ENCODE measurements at regions not wholly inside any gene's neighbourhood (a gene's known extent, or its start where the extent isn't known, plus 50 kb on each side); places are given as distances from the start of the nearest gene placed in this dataset.
A peak's percentile ranks its signal among the peaks of the same experiment; 100 is the strongest.
"Not testable (repeated sequence)": the region's sequence is repeated elsewhere in the genome, so short reads cannot be mapped to it uniquely, and the experiment has no call there.

DNA sequence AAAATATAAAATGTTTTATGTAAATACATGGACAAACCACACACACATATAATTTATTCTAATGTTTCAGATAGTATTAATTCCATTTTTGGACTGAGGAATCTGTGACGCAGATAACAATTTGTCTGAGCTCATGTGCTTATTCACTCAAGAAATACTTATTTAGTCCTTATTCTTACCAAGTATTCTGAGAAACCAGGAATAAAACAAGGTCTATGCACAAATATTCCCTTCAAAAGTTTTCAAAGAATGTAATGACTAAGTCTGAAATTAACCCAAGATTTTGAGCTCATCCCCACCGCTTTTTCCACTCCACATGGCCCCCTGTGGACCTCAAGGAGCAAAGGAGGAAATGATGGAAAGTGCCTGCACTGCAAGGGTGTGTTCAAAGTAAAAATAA, 1022.3 kb downstream of the EFNA5 start:
- no peak for DNase-seq (ENCODE audit: low read depth in 4 of 4, low spot score in 3 of 4)

DNA sequence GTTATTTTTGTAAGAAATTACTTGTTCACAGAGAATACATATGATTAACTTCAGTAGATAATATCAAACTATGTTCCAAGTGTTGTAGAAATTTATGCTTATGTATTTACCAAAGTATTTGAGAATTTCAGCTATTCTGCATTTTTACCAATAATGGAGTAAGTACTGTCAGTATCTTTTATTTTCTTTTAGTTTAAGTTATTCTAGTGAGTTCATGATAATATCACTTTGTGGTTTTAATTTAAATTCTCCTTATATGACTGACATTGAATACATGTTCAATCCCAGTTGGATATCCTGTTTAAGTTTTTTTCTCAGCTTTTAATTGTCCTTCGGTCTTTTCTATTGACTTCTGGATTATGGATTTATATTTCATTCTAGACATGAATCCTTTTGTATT, 1024.6 kb downstream of the EFNA5 start:
- no peak for DNase-seq (ENCODE audit: low read depth in 4 of 4, low spot score in 3 of 4)

DNA sequence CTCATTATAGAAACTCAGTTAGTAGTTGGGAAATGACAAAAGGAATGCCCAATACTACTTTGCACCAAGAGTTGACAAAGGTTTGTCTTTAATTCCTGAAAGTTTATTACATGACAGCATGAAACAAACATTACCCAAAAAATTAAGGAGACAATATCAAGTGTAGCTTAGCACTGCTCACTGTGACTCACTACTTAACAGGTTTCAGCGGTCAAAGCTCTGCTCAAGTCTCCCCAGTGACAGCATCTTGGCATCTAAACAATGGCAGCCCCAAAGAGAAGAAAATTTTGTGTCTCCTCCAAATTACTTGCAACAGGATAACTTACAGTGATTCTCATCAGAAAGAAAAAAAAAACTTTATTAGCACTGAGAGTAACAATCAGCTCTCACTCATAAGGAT, 1030.2 kb downstream of the EFNA5 start:
- DNase-seq (ENCODE audit: low read depth in 4 of 4, low spot score in 3 of 4) = no peak

DNA sequence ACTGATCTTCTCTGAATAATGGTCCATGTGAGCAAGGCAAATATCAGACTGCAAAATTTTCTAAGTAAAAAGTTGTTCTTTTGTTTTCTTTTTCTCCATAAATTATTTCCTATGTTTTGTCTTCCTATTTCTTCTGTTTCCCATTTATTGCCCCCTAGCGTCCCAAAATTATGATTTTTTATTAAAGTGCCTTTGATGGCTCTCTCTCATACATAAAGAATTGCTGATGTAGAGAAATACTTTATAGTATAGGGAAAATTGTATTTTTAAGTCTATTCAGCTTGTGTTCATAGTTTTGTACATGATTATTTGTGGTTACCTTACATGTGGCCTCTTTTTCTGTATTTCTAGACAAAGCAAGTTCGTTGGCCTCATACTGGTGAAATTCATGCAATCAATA, 1031.2 kb downstream of the EFNA5 start:
- DNase-seq (ENCODE audit: low read depth in 4 of 4, low spot score in 3 of 4) = no peak

DNA sequence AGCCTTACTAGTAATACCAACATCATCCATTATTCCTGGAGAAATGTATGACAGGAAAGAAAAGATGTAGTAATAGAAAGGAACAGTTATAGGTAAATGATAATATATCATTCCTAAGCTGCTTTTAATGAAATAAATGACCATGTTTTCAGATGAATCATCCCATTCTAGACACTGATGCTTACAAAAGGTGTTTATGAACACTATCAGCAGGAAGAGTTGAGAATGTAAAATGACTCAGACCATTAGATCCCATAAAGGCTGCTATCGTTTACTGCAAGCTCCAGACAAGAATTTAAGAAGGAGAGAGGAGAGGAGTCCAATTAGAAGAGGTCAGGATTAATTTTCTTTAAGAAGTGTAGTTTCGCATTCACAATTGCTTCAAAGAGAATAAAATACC, 1033.5 kb downstream of the EFNA5 start:
- no peak for DNase-seq (ENCODE audit: low read depth in 4 of 4, low spot score in 3 of 4)

DNA sequence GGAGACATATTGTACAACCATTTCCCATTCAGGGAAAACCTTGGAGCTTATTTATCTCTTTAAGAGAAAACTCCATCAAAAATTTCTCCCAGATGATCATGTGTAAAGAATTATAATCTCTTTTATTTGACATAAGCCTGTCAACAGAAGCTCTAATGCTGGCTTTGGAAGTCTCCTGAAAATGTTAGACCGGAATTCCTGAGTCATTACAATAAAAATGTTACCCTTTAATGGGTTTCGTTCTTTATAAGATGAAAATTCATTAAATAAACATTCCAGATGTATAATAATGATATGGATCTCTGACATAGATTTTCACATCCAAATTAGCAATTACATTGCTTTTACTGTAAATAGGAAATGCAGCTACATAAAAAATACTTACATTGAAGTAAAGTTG, 1036.4 kb downstream of the EFNA5 start:
- DNase-seq (ENCODE audit: low read depth in 4 of 4, low spot score in 3 of 4) = no peak

DNA sequence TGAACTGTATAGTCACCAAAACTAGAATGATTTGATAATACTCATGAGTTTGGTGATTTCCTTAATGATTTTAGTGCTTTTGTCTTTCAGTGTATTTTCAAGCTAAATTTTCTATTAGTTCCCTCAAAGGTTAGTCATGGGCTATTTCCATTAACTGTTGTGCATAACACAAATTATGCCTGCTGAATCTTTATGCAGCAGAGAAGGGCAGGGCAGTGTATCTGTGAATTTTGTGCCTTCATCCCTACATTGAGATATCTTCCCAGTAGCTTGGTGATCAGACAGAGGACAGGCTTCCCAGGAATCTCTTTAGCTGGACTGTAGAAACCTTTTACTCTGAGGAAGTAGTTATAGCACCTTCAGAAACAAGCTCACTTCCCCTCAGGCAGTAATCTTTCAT, 1036.9 kb downstream of the EFNA5 start:
- no peak for DNase-seq (ENCODE audit: low read depth in 4 of 4, low spot score in 3 of 4)

DNA sequence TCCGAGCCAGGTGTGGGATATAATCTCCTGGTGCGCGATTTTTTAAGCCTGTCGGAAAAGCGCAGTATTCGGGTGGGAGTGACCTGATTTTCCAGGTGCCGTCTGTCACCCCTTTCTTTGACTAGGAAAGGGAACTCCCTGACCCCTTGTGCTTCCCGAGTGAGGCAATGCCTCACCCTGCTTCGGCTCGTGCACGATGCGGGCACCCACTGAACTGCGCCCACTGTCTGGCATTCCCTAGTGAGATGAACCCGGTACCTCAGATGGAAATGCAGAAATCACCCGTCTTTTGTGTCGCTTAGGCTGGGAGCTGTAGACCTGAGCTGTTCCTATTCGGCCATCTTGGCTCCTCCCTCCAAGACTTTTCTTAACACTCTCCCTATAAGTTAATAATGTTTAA, 1042.3 kb downstream of the EFNA5 start:
- DNase-seq (ENCODE audit: low read depth in 4 of 4, low spot score in 3 of 4) = not testable (repeated sequence)

DNA sequence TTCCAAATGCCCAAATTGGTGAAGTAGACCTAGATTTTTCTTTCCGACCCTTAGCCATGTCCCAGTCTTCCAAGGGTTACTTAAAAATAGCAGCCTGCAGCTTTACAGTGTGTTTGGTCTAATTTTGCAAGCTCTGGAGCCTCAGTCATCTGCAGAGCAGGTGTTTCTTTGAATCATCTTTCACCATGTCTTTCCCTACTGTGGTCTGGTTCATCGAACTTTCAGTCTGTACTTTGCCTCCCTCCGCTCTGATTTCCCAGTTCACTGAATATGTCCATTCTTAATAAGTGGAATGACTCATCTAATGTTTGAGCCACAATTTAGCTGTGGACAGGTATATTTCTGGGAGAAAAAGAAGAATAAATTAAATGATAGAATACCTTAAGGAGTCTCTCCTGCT, 1060.7 kb downstream of the EFNA5 start:
- DNase-seq (ENCODE audit: low read depth in 4 of 4, low spot score in 3 of 4) = no peak

DNA sequence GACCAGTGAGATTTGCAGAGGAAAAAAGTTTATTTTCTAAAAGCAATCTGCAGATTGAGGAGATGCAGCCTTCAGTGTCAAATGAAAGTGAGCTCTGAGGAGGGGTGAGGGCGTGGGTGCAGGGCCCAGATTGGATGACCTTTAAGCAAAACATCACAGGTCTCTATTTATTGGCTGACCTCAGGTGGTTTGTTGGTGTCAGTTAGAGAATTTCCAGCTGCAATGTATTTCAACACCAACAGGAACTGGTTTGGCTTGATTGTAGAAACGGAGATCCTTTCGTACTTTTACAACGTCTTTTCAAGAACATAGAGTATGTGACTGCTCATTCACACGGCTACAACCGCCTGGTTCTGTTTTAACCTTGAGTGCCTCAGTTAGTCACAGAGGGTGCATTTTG, 1069.1 kb downstream of the EFNA5 start:
- peak in 2 of 4 donors; percentile 12 to 14 for DNase-seq (ENCODE audit: low read depth in 4 of 4, low spot score in 3 of 4)

DNA sequence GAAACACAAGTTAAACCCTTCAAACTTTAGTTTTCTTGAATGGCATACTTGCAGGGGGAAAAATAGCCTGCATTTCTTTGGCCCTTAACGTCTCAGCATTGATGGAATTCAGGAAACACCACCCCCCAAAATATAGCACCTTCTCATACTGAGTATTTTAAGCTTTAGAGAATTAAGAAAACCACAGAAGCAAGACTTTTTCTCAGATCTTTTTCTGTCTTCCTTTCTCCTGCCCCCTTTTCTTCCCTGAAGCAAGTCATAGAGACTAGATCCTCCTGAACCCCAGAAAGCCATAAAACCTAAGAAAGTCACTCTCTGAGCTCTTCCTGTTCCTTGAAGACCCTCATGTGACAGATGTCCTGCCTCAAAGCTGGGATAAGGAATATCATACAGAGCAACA, 1069.9 kb downstream of the EFNA5 start:
- no peak for DNase-seq (ENCODE audit: low read depth in 4 of 4, low spot score in 3 of 4)

DNA sequence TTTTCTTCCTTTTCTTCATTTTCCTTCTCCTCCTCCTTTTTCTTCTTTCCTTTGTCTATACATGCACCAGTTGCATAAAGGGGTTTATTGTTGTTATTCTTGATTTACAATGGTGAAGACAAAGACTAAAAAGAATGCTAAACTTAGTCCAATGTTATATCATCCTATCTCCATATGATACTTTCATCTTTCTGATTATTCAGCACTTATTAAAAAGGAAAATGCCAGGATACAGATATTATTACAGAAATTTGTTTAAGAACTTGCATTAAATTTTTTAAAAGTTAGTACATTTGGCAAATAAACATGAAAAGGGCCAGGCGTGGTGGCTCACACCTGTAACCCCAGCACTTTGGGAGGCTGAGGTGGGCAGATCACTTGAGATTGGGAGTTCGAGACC, 1074.9 kb downstream of the EFNA5 start:
- no peak for DNase-seq (ENCODE audit: low read depth in 4 of 4, low spot score in 3 of 4)

DNA sequence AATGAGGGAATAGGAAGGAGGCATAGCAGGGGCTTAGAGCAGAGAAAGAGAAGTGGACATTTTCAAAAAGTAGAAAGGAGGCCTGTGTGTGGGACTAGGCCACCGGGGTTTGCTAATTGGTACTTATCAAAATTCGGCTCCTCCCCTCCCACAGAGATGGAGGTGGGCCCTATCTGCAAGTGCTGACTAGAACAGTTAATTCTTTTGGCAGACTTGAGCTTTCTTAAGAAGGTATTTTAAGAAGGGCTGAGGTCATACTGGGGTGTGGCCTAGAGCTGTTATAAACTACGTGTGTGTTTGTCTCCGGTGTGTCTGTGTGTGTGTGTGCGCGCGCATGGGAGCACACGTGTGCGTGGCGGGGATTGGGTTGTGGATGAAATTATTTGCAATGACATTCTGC, 1086.5 kb downstream of the EFNA5 start:
- DNase-seq (ENCODE audit: low read depth in 4 of 4, low spot score in 3 of 4) = no peak

DNA sequence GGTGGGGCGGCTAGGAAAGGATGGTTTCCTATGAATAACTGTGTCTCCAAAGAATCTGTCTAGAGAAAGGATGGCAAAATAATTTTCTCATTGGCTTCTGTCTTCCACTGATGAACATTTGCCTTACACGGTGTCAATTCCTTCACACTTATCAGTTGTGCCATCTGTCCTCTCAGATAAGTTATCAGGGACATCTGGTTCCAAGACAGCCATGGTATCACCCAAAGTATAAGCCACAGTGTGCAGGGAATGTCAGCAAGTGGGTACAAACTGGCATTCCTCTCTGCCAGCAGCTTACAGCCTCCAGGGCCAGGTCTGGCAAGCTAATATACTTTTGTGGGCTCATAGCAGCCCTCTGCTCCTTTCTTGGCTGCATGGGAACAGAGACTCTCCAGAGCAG, 1092.0 kb downstream of the EFNA5 start:
- DNase-seq (ENCODE audit: low read depth in 4 of 4, low spot score in 3 of 4) = no peak

DNA sequence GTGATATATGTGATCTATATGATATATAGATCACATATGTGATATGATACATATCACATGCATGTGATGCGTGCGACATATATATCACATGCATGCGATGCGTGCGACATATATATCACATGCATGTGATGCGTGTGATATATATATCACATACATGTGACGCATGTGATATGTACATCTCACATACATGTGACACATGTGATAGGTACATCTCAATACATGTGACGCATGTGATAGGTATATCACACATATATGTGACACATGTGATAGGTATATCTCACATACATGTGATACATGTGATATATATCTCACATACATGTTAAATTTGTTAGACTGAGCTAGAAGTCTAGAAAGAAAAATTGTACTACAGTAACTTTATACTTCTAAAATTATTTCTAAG, 1095.9 kb downstream of the EFNA5 start:
- no peak for DNase-seq (ENCODE audit: low read depth in 4 of 4, low spot score in 3 of 4)

DNA sequence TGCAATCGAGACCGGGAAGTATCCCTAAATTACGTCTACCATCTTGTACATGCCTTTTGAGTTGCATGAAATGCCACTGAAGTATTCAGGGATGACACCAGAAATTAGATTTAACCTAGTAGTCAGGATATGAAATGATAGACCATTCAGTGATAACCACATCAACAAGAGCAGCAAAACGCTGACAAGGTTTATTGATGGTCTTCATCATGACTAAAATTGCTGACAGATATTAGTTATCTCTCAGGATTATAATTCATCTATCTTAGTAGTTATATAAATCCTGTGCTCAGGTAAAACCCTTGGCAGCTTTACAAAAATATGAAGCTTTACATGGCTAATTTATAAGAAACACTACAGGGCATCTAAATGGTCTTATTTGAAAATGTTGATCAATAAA, 1104.7 kb downstream of the EFNA5 start:
- DNase-seq (ENCODE audit: low read depth in 4 of 4, low spot score in 3 of 4) = no peak

DNA sequence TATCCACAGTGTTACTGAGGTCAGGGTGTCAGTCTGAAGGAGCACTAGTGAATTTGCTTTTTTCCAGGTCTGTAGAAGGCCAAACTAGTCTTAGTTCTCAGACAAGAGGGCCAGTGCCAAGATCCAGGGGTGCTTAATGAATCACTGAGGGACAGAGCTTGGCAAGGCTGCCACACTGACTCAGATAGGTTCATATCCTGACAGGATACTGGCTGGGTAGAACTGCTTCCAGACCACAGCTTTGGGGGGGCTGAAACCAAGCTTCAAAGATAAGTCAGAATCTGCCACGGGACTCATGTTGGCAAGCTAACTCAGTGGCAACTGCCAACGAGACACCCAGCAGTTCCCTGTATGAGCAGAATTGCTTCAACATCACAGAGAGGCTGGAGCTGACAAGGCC, 1125.4 kb downstream of the EFNA5 start:
- no peak for DNase-seq (ENCODE audit: low read depth in 4 of 4, low spot score in 3 of 4)

DNA sequence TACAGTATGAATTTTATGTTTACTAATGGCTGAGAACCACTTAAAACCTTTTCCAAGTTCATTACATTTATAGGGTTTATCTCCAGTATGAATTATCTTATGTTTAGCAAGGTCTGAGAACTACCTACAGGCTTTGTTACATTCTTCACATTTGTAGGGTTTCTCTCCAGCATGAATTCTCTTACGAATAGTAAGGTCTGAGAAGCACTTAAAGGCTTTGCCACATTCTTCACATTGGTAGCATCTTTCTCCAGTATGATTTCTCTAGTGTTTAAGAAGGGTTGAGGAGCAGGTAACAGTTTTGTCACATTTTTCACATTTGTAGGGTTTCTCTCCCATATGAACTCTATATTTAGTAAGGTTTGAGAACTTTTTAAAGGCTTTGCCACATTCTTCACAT, 1127.4 kb downstream of the EFNA5 start:
- DNase-seq (ENCODE audit: low read depth in 4 of 4, low spot score in 3 of 4) = no peak

DNA sequence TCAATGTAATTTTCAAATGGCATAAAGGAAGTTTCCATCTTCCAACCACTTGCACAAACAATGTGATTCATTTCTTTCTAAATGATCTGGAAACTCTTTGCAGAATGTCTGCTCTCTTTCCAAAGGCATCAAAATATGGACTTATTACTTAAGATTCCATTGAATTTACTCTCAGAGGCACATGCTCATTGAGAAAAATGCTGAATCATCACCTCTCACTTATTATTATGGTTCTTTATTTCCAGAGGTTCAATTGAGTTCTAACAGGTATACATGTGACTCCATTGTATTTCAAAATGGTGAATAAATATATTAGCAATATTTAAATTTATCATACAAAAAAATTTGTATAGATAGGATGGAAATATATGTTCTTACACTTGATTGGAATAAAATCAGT, 1140.6 kb downstream of the EFNA5 start:
- DNase-seq (ENCODE audit: low read depth in 4 of 4, low spot score in 3 of 4) = no peak

DNA sequence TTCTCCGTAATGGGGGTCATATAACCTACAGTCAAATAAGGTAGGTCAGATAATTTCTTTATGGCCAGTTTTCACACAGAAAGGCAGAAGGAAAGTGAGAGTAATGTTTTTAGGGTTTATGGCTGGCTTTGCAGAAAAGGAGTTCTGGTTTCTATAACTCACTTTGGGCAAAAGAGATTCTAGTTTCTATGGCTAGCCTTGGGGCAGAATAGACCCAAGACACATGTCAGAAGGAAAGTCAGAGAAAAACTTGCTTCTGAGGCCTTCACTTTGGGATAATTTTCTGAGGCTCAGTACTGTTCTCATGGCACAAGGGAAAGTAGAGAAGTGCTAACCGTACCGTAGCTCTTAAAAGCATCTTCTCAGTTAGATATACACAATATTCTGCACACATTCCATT, 1145.3 kb downstream of the EFNA5 start:
- DNase-seq (ENCODE audit: low read depth in 4 of 4, low spot score in 3 of 4) = no peak

DNA sequence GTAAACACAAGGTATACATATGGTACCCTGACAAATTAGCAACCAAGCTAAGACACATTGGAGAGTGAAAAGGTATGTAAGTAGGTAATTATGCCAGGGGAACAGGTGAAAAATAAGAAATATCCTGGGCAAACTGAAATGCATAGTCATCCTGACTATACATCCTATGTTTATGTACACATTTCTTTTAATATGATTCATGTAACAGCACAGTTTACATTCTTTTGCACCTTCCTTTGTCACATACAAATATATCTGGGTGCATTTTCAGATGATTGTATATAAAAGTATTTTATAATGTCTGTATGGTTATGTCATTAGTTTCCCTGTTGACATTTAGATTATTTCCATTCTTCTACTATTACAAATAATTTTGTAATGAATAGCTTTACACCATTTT, 1146.9 kb downstream of the EFNA5 start:
- DNase-seq (ENCODE audit: low read depth in 4 of 4, low spot score in 3 of 4) = no peak

DNA sequence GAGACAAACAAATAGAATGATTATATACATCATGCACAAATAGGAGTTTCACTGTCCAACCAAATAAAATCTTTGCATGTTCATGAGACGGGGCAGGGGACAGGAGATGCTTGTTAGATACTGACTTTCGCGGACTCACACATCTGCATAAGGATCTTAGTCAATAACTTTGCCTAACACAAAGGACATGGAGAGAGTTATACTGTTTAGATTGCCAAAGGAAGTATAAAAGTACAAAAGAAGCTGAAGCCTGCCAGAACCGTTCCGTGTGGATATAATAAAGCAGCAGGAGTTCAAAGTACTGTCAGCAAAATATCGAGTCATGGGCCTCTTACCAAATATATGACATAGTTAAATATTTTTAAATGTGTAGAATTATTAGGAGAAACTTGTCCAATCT, 1148.4 kb downstream of the EFNA5 start:
- DNase-seq (ENCODE audit: low read depth in 4 of 4, low spot score in 3 of 4) = no peak

DNA sequence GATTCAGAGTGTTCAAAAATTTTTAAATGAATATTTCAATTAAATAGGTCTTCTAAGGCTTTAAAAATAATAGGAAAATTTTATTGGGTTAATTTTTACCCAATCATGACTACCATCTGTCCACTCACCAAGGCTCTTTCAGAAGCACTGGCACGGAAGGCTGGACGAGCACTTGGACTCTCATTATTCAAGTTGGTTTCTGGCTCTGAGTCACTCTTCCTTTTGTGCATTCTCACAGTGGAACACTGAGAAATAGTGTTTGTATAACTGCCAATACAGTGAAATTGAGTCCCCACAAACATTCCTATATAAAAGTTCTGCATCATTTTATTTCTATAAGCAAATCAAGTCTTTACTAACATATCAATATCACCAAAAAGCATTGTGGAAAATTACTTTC, 1149.0 kb downstream of the EFNA5 start:
- DNase-seq (ENCODE audit: low read depth in 4 of 4, low spot score in 3 of 4) = no peak

DNA sequence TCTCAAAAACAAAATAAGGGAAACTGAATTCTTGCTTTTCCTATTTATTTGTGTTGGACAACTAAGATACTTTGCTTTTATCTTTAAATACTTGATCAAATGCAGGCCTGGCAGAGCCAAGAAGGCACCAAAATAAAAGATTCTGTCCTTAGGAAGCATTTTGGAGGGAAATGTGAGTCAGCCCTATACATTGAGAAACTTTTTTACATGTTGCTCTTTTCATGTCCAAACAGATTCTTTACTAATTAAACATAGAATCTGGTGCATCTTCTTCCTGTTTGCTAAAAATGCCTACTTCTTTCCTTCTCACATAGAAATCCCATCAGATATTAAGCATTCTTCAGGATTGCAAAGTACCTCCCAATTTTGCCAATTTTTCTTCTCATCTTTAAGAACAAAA, 1160.4 kb downstream of the EFNA5 start:
- DNase-seq (ENCODE audit: low read depth in 4 of 4, low spot score in 3 of 4) = no peak

Data from left renal pelvis (tissue), 4 donors.